NT2/D1 (cell line): ENCODE measurements at regions not wholly inside any gene's neighbourhood (a gene's known extent, or its start where the extent isn't known, plus 50 kb on each side); places are given as distances from the start of the nearest gene placed in this dataset.

Experiments used
- SUZ12 ChIP-seq: IDR thresholded peaks from 2 replicates; pipeline ENCODE4 v1.6.1; 2011; ENCODE audit not compliant: insufficient read length, insufficient read depth; ENCODE audit errors: extremely low read depth
- YY1 ChIP-seq: IDR thresholded peaks from 2 replicates; pipeline ENCODE4 v1.6.1; 2011; ENCODE audit not compliant: insufficient read length, insufficient read depth
- ZNF274 ChIP-seq: IDR thresholded peaks from 2 replicates; pipeline ENCODE4 v1.6.1; 2011; ENCODE audit warnings: mild to moderate bottlenecking, low read depth, low read length

- TF ChIP-seq SUZ12: no peak
- TF ChIP-seq YY1: no peak
- no peak for TF ChIP-seq ZNF274
These were observed 74.6 kb upstream of the EXOC1L start for GRCh38 chr4:55745014-55745413.
